ENCODE measurements at regions not wholly inside any gene's neighbourhood (a gene's known extent, or its start where the extent isn't known, plus 50 kb on each side); places are given as distances from the start of the nearest gene placed in this dataset.

DNA sequence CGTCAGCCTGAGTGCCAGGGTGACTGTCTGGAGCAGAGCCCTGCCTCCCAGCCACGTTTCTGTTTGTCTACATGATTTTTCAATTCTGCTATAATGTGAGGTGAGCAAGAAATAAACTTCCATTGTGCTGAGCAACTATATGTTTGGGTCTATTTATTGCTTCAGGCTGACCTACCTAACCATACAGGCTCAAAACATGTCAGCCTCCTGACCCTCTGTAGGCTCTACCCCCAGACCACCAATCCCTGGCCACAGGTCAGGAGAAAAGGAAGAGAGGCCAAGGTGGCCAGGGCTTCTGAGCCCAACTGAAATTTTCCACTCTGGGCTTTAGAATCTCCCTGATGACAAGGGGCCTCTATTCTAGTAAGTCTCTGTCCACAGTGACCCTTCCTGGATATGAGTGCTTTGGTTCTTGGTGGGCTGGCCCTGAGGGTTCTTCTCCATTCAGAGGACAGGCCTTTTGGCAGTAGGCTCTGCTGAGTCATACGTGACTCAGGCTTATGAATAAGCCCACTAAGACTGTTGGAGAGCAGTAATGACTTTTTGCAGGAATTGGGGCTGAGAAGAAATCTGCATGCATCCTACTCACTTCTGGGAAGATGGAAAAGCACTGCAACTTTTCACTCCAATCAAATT lies 117.2 kb upstream of the TBCA start:
- no peaks in the 10 kb centered on the region for H3K4me1 ChIP-seq (ENCODE audit: insufficient read depth, low read length)
- H3K27me3 ChIP-seq (ENCODE audit: insufficient read depth, low read length), result no peaks in the 10 kb centered on the region
- H3K4me3 ChIP-seq (ENCODE audit: low read length in 2 of 2), result no peak overlapping the region
- intact Hi-C loops (cut with micrococcal nuclease), result no loop called here
- no peak for DNase-seq
- Mint-ChIP-seq H3K27ac (no peak overlapping the region), H3K9me3 (no peaks in the 10 kb centered on the region), H3K4me1 (no peaks in the 10 kb centered on the region), H3K27me3 (peaks cover 0 to 2% of the 10 kb centered on the region in 2 donors), H3K36me3 (no peaks in the 10 kb centered on the region), H3K4me3 (no peak overlapping the region)
- no peak overlapping the region for H3K27ac ChIP-seq (ENCODE audit: low read depth, low read length)
- H3K36me3 ChIP-seq (ENCODE audit: insufficient read depth, low read length), result no peaks in the 10 kb centered on the region
- H3K9me3 ChIP-seq (ENCODE audit: control insufficient read depth in 1 of 2, low read length in 2 of 2), result no peaks in the 10 kb centered on the region
- ChIA-PET POLR2A (ENCODE audit: partially characterized antibody) (no interaction called here), CTCF (ENCODE audit: partially characterized antibody) (no interaction called here)

DNA sequence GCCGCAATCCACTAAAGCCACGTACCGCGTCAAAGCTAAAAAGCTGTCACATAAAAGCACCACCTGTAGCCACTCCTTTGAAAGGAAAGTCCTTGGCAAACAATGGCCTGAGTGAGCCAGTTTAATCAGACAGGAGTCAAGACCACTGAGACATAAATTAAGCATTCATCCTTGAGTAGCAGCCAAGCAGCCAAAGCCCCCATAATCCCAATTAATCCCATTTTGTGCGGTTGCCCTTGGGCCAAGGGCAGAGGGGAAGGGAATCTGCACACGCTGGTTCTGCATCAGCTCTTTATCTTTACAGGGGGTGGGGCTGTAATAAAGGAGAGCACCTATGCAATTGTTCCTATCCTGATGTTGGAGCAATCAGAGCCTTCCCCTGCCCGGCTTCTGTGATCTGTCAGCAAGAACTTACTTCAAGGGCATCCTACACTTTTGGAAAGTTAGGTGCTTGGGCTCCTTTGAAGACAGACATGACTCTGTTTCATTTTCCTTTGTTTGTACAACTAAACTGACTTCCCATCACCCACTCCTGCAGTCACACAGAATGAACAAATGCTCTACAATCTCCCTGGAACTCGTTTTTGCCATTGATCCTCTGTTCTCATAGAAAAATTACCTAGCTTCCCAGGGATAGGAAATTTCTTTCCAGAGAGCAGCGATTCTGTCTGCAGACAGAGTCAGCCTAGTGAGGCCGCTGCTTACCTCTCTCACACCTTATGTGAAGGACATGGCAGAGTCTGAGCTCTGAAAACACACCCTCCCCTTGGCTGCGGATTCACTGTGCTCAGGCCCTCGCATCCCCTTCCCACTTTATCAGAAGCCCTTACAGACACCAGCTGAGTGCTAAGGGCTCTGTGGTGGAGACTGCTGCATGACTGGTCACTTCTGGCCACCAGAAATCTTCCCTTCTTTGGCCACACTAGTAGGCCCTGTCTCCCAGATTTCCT lies 116.2 kb upstream of the TBCA start:
- DNase-seq, result no peak
- H3K4me3 ChIP-seq (ENCODE audit: low read length in 2 of 2), result no peak overlapping the region
- intact Hi-C loops (cut with micrococcal nuclease), result no loop called here
- H3K27me3 ChIP-seq (ENCODE audit: insufficient read depth, low read length), result no peaks in the 10 kb centered on the region
- no peaks in the 10 kb centered on the region for H3K9me3 ChIP-seq (ENCODE audit: control insufficient read depth in 1 of 2, low read length in 2 of 2)
- Mint-ChIP-seq H3K27ac (no peak overlapping the region), H3K36me3 (no peaks in the 10 kb centered on the region), H3K9me3 (no peaks in the 10 kb centered on the region), H3K27me3 (peaks cover 0 to 2% of the 10 kb centered on the region in 2 donors), H3K4me1 (no peaks in the 10 kb centered on the region), H3K4me3 (no peak overlapping the region)
- ChIA-PET POLR2A (ENCODE audit: partially characterized antibody) (no interaction called here), CTCF (ENCODE audit: partially characterized antibody) (no interaction called here)
- H3K27ac ChIP-seq (ENCODE audit: low read depth, low read length), result no peak overlapping the region
- no peaks in the 10 kb centered on the region for H3K36me3 ChIP-seq (ENCODE audit: insufficient read depth, low read length)
- H3K4me1 ChIP-seq (ENCODE audit: insufficient read depth, low read length), result no peaks in the 10 kb centered on the region

DNA sequence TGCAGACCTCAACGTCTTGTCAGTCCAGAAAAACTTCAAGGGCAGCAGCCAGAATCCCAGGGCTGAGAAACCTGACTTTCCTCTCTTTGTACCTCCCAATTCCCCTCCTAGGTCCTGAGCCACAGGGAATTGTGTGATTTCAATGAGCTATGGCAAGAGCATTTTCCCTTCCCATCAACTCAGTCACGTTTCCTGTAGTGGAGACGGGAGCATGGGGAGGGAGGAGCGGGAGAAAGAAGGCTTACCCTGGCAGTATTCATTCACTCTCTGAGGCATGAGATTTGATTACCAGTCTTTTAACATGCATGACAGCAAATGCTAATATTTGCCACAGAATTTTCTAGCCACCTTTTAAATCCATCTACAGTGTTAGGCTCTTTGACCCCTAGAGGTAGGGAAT lies 109.4 kb upstream of the TBCA start:
- H3K36me3 Mint-ChIP-seq, result no peaks in the 10 kb centered on the region
- H3K27ac Mint-ChIP-seq, result no peak overlapping the region
- Histone ChIP-seq H3K9me3 (ENCODE audit: control insufficient read depth in 1 of 2, low read length in 2 of 2) (no peaks in the 10 kb centered on the region), H3K4me1 (ENCODE audit: insufficient read depth, low read length) (no peaks in the 10 kb centered on the region), H3K27ac (ENCODE audit: low read depth, low read length) (no peak overlapping the region), H3K36me3 (ENCODE audit: insufficient read depth, low read length) (no peaks in the 10 kb centered on the region), H3K27me3 (ENCODE audit: insufficient read depth, low read length) (no peaks in the 10 kb centered on the region), H3K4me3 (ENCODE audit: low read length in 2 of 2) (no peak overlapping the region)
- ChIA-PET POLR2A (ENCODE audit: partially characterized antibody) (no interaction called here), CTCF (ENCODE audit: partially characterized antibody) (no interaction called here)
- intact Hi-C loops (cut with micrococcal nuclease), result no loop called here
- no peaks in the 10 kb centered on the region for H3K9me3 Mint-ChIP-seq
- H3K27me3 Mint-ChIP-seq, result peaks cover 7 to 18% of the 10 kb centered on the region in 2 donors
- DNase-seq, result no peak
- H3K4me3 Mint-ChIP-seq, result no peak overlapping the region
- H3K4me1 Mint-ChIP-seq, result no peaks in the 10 kb centered on the region

DNA sequence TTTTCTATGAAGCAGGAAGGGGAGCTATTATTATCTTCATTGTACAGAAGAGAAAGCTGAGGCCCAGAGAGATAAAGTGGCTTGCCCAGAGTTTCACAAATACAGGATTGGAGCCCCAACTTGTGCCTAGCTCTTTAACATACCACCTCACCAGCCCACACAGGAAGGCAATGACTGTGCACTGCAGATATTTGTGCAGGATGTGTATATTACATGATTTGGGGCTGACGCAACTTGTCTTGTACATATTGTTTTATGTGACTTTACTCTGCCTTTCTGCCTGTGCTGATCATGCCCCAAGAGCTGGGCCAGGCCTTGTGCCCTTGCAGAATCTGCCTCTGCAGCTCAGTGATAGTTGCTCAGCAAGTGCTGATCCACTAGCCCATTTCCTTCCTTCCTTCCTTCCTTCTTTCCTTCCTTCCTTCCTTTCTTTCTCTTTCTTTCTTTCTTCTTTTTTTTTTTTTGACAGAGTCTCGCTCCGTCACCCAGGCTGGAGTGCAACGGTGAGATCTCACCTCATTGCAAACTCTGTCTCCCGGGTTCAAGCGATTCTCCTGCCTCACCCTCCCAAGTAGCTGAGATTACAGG lies 106.6 kb upstream of the TBCA start:
- no peaks in the 10 kb centered on the region for H3K4me1 ChIP-seq (ENCODE audit: insufficient read depth, low read length)
- intact Hi-C loops (cut with micrococcal nuclease), result no loop called here
- Mint-ChIP-seq H3K4me3 (no peak overlapping the region), H3K9me3 (no peaks in the 10 kb centered on the region), H3K4me1 (no peaks in the 10 kb centered on the region), H3K27ac (no peak overlapping the region), H3K27me3 (peaks cover 7 to 18% of the 10 kb centered on the region in 2 donors), H3K36me3 (no peaks in the 10 kb centered on the region)
- no peaks in the 10 kb centered on the region for H3K36me3 ChIP-seq (ENCODE audit: insufficient read depth, low read length)
- H3K4me3 ChIP-seq (ENCODE audit: low read length in 2 of 2), result no peak overlapping the region
- ChIA-PET CTCF (ENCODE audit: partially characterized antibody) (interaction anchor here (1.1 kb wide), 1 partner anchor 27 kb away, joined by 3 read pairs; no protein-coding TSS in a partner anchor), POLR2A (ENCODE audit: partially characterized antibody) (no interaction called here)
- H3K27me3 ChIP-seq (ENCODE audit: insufficient read depth, low read length), result no peaks in the 10 kb centered on the region
- no peaks in the 10 kb centered on the region for H3K9me3 ChIP-seq (ENCODE audit: control insufficient read depth in 1 of 2, low read length in 2 of 2)
- DNase-seq, result no peak
- no peak overlapping the region for H3K27ac ChIP-seq (ENCODE audit: low read depth, low read length)

DNA sequence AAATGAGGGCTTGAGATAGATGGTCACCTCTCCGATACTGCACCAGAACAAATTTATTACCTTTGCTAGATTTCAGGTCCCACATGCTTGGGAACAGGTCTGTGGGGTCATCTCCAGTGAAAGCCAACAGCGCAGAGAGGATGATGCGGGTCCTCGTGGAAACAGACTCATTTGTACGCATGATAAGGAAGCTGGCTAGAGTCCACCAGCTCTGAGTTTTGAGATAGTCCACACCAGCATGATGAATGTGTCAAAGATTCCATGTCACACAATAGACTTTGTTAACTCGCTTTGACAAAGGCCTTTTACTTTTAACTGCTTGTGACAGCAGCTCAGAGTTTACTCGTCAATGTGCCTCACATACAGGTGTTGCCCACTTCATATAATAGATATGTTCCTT lies 105.4 kb upstream of the TBCA start:
- CTCF ChIA-PET (ENCODE audit: partially characterized antibody), result interaction anchor here (1.1 kb wide), 1 partner anchor 28 kb away, joined by 3 read pairs; no protein-coding TSS in a partner anchor
- H3K27ac ChIP-seq (ENCODE audit: low read depth, low read length), result no peak overlapping the region

DNA sequence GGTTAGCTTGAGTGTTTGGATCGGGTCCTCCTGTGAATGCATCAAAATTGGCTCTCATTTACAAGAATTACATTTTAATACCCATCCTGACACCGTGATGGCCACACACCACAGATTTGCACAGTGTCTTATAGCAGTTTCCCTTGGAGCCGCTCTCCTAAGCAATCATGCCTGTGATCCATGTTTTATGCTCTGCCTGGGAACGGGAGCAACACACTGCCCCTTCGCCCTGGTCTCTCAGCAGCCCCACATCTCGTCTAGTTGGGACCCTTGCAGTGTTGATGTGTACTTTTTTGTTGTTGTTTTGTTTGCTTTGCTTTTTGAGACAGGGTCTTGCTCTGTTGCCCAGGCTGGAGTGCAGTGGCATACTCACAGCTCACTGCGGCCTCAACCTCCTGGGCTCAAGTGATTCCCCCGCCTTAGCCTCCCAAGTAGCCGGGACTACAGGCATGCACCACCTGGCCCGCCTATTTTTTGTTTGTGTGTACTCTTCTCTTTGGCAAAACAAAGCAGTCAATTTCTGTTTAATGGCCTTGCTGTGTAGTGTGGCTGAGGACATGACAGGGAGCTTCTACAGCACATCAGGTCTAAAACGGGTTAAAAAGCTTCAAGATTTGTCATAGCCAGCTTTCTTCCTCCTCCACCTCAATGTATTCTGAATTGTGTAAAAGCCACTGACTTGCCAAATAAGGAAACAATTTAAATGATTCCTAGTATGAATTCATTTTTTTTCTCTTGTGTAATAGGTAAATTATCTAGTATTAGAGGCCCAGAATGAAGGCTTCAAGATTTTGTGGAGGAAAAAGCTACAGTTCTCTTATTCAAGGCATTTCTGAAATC lies 101.6 kb upstream of the TBCA start:
- Histone ChIP-seq H3K4me1 (ENCODE audit: insufficient read depth, low read length) (no peaks in the 10 kb centered on the region), H3K27ac (ENCODE audit: low read depth, low read length) (no peak overlapping the region), H3K27me3 (ENCODE audit: insufficient read depth, low read length) (no peaks in the 10 kb centered on the region), H3K9me3 (ENCODE audit: control insufficient read depth in 1 of 2, low read length in 2 of 2) (no peaks in the 10 kb centered on the region), H3K4me3 (ENCODE audit: low read length in 2 of 2) (no peak overlapping the region), H3K36me3 (ENCODE audit: insufficient read depth, low read length) (no peaks in the 10 kb centered on the region)
- Mint-ChIP-seq H3K4me1 (peaks cover 0 to 8% (median 3%) of the 10 kb centered on the region in 4 donors), H3K27me3 (peaks cover 0 to 1% of the 10 kb centered on the region in 2 donors), H3K9me3 (no peaks in the 10 kb centered on the region), H3K36me3 (no peaks in the 10 kb centered on the region), H3K4me3 (no peak overlapping the region), H3K27ac (no peak overlapping the region)
- CTCF ChIA-PET (ENCODE audit: partially characterized antibody), result interaction anchor here (1.3 kb wide), 1 partner anchor 14 kb away, joined by 3 read pairs; no protein-coding TSS in a partner anchor
- intact Hi-C loops (cut with micrococcal nuclease), result no loop called here
- DNase-seq, result no peak
- POLR2A ChIA-PET (ENCODE audit: partially characterized antibody), result no interaction called here

More for the DNA sequence above, 105.4 kb upstream of the TBCA start:
- no peak overlapping the region for H3K4me3 Mint-ChIP-seq
- Histone ChIP-seq H3K4me1 (ENCODE audit: insufficient read depth, low read length) (no peaks in the 10 kb centered on the region), H3K27me3 (ENCODE audit: insufficient read depth, low read length) (no peaks in the 10 kb centered on the region), H3K36me3 (ENCODE audit: insufficient read depth, low read length) (no peaks in the 10 kb centered on the region), H3K4me3 (ENCODE audit: low read length in 2 of 2) (no peak overlapping the region), H3K9me3 (ENCODE audit: control insufficient read depth in 1 of 2, low read length in 2 of 2) (no peaks in the 10 kb centered on the region)
- peaks cover 0 to 7% (median 3%) of the 10 kb centered on the region in 4 donors for H3K4me1 Mint-ChIP-seq
- H3K27me3 Mint-ChIP-seq, result peaks cover 5 to 15% of the 10 kb centered on the region in 2 donors
- H3K36me3 Mint-ChIP-seq, result no peaks in the 10 kb centered on the region
- POLR2A ChIA-PET (ENCODE audit: partially characterized antibody), result no interaction called here
- DNase-seq, result no peak
- no peaks in the 10 kb centered on the region for H3K9me3 Mint-ChIP-seq
- intact Hi-C loops (cut with micrococcal nuclease), result no loop called here
- no peak overlapping the region for H3K27ac Mint-ChIP-seq
